GM12878 (cell line): ENCODE measurements at regions not wholly inside any gene's neighbourhood (a gene's known extent, or its start where the extent isn't known, plus 50 kb on each side); places are given as distances from the start of the nearest gene placed in this dataset.

Experiments used
- ESRRA ChIP-seq: IDR thresholded peaks from 2 replicates; pipeline ENCODE4 v1.6.1; 2012; ENCODE audit warnings: mild to moderate bottlenecking, low read length, improper control_type of control experiment
- EZH2 ChIP-seq: IDR thresholded peaks from 2 replicates; pipeline ENCODE4 v1.6.1; 2012; ENCODE audit warnings: low read depth, mild to moderate bottlenecking, control low read depth, inconsistent platforms, low read length, borderline replicate concordance; ENCODE audit not compliant: control insufficient read depth
- JUND ChIP-seq: IDR thresholded peaks from 2 replicates; pipeline ENCODE4 v1.6.1; 2012; ENCODE audit warnings: low read depth, mild to moderate bottlenecking, low read length, improper control_type of control experiment, moderate library complexity
- KDM1A ChIP-seq: fragments of 200-600 bp; sonication (generic); IDR thresholded peaks from 2 replicates; pipeline ENCODE4 v1.6.1; 2016; ENCODE audit warnings: borderline replicate concordance
- RB1 ChIP-seq: fragments of 450-650 bp; formaldehyde crosslinking; IDR thresholded peaks from 2 replicates; pipeline ENCODE4 v1.6.1; 2017; ENCODE audit warnings: mild to moderate bottlenecking, borderline replicate concordance
- RCOR1 ChIP-seq: conservative IDR thresholded peaks from 2 replicates; pipeline ENCODE4 v1.6.1; 2012; ENCODE audit warnings: low read depth, low read length, improper control_type of control experiment
- SP1 ChIP-seq: IDR thresholded peaks from one replicate; pipeline ENCODE4 v1.6.1; 2011; ENCODE audit warnings: low read depth, low read length
- TARDBP ChIP-seq: IDR thresholded peaks from 2 replicates; pipeline ENCODE4 v1.6.1; 2016; ENCODE audit warnings: borderline replicate concordance
- USF2 ChIP-seq: IDR thresholded peaks from 2 replicates; pipeline ENCODE4 v1.6.1; 2011; ENCODE audit warnings: low read depth, low read length, improper control_type of control experiment, borderline replicate concordance
- TF ChIP-seq, protein P1 (sequence below), 3 experiments: IDR thresholded peaks in 2 of 3; conservative IDR thresholded peaks in 1 of 3; 2 replicates each; pipeline ENCODE4 v1.5.1; 2011; ENCODE audit warnings: low read depth in 3 of 3, low read length in 3 of 3, mild to moderate bottlenecking in 3 of 3, control low read depth in 2 of 3, moderate library complexity in 2 of 3, inconsistent platforms in 1 of 3, mixed read lengths in 1 of 3; ENCODE audit not compliant: control insufficient read depth in 2 of 3, insufficient read depth in 1 of 3; ENCODE audit errors: extremely low read depth in 1 of 3

DNA sequence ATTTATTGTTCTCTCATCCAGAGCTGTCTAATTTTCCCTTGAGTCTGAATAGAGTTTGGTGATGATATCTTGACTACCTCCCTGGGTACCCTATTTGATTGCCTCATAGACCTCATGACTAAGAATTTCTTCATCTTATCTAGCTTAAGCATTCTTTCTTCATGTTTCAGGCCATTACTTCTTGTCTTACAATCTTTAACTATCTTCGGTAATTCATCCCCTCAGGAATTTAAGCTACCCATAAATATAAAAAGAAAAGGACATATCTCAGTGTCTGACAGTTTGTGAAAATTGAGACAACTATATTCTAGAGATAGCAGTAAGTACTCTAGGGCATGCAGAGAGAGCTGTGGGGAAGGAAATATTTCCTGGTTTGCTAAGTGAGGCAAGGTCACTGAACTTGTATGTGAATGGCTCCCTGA, 466.1 kb upstream of the GRID2 start:
- TF ChIP-seq TARDBP = no peak
- TF ChIP-seq, protein P1, sequence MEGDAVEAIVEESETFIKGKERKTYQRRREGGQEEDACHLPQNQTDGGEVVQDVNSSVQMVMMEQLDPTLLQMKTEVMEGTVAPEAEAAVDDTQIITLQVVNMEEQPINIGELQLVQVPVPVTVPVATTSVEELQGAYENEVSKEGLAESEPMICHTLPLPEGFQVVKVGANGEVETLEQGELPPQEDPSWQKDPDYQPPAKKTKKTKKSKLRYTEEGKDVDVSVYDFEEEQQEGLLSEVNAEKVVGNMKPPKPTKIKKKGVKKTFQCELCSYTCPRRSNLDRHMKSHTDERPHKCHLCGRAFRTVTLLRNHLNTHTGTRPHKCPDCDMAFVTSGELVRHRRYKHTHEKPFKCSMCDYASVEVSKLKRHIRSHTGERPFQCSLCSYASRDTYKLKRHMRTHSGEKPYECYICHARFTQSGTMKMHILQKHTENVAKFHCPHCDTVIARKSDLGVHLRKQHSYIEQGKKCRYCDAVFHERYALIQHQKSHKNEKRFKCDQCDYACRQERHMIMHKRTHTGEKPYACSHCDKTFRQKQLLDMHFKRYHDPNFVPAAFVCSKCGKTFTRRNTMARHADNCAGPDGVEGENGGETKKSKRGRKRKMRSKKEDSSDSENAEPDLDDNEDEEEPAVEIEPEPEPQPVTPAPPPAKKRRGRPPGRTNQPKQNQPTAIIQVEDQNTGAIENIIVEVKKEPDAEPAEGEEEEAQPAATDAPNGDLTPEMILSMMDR (IDR thresholded peaks at IDR 0.05 in 2 of 3, conservative IDR thresholded peaks at IDR 0.05 in 1 of 3; ENCODE audit: control insufficient read depth in 2 of 3, extremely low read depth in 1 of 3, insufficient read depth in 1 of 3, low read depth in 3 of 3, low read length in 3 of 3) = no peak
- TF ChIP-seq RB1 = no peak
- no peak for TF ChIP-seq ESRRA
- no peak for TF ChIP-seq JUND
- no peak for TF ChIP-seq SP1
- TF ChIP-seq RCOR1 = no peak
- TF ChIP-seq EZH2 = no peak
- no peak for TF ChIP-seq USF2
- no peak for TF ChIP-seq KDM1A
